ENCODE measurements at regions not wholly inside any gene's neighbourhood (a gene's known extent, or its start where the extent isn't known, plus 50 kb on each side); places are given as distances from the start of the nearest gene placed in this dataset.
A peak's percentile ranks its signal among the peaks of the same experiment; 100 is the strongest.

GRCh38 chr15:39202641-39203040 lies 378.2 kb upstream of the THBS1 start:
- no peak for DNase-seq (ENCODE audit: low spot score)

- DNase-seq (ENCODE audit: low spot score): no peak
These were observed 376.8 kb upstream of the THBS1 start for GRCh38 chr15:39204031-39204430.

GRCh38 chr15:39205081-39205480 lies 375.8 kb upstream of the THBS1 start:
- no peak for DNase-seq (ENCODE audit: low spot score)

GRCh38 chr15:39205506-39206371 lies 375.1 kb upstream of the THBS1 start:
- DNase-seq (ENCODE audit: low spot score): no peak

- DNase-seq (ENCODE audit: low spot score): no peak
These were observed 373.3 kb upstream of the THBS1 start for GRCh38 chr15:39207532-39208115.

GRCh38 chr15:39208187-39208586 lies 372.7 kb upstream of the THBS1 start:
- DNase-seq (ENCODE audit: low spot score): no peak

- DNase-seq (ENCODE audit: low spot score): no peak
These were observed 371.2 kb upstream of the THBS1 start for GRCh38 chr15:39209548-39210211.

GRCh38 chr15:39211108-39211979 lies 369.5 kb upstream of the THBS1 start:
- DNase-seq (ENCODE audit: low spot score): no peak

- peak; percentile 83 for DNase-seq (ENCODE audit: low spot score)
These were observed 367.5 kb upstream of the THBS1 start for GRCh38 chr15:39213385-39213840.

- no peak for DNase-seq (ENCODE audit: low spot score)
These were observed 365.9 kb upstream of the THBS1 start for GRCh38 chr15:39215015-39215414.

- no peak for DNase-seq (ENCODE audit: low spot score)
These were observed 364.1 kb upstream of the THBS1 start for GRCh38 chr15:39216816-39217215.

GRCh38 chr15:39219608-39220007 lies 361.3 kb upstream of the THBS1 start:
- DNase-seq (ENCODE audit: low spot score): no peak

- DNase-seq (ENCODE audit: low spot score): no peak
These were observed 354.5 kb upstream of the THBS1 start for GRCh38 chr15:39226169-39226937.

GRCh38 chr15:39227001-39227400 lies 353.9 kb upstream of the THBS1 start:
- no peak for DNase-seq (ENCODE audit: low spot score)

GRCh38 chr15:39228889-39229288 lies 352.0 kb upstream of the THBS1 start:
- no peak for DNase-seq (ENCODE audit: low spot score)

- peak; percentile 20 for DNase-seq (ENCODE audit: low spot score)
These were observed 350.5 kb upstream of the THBS1 start for GRCh38 chr15:39230205-39230907.

GRCh38 chr15:39230908-39231285 lies 350.0 kb upstream of the THBS1 start:
- no peak for DNase-seq (ENCODE audit: low spot score)

GRCh38 chr15:39232512-39232911 lies 348.4 kb upstream of the THBS1 start:
- peak; percentile 49 for DNase-seq (ENCODE audit: low spot score)

GRCh38 chr15:39235084-39235795 lies 345.6 kb upstream of the THBS1 start:
- no peak for DNase-seq (ENCODE audit: low spot score)

- DNase-seq (ENCODE audit: low spot score): no peak
These were observed 344.5 kb upstream of the THBS1 start for GRCh38 chr15:39236375-39236774.
